Adipocyte (in vitro differentiated cells): ENCODE measurements at regions not wholly inside any gene's neighbourhood (a gene's known extent, or its start where the extent isn't known, plus 50 kb on each side); places are given as distances from the start of the nearest gene placed in this dataset.
A peak's percentile ranks its signal among the peaks of the same experiment; 100 is the strongest.

Experiments
- DNase-seq: peaks from one replicate; pipeline ENCODE4 v3.0.0-alpha.2; 2015; ENCODE audit warnings: low read depth
- H3K27me3 ChIP-seq: replicated peaks from 2 replicates; pipeline ENCODE4 v1.7.0; 2013; ENCODE audit warnings: mild to moderate bottlenecking, low read length, moderate library complexity; ENCODE audit not compliant: control insufficient read depth, insufficient read depth
- H3K36me3 ChIP-seq: 2 replicates; pipeline ENCODE4 v1.7.0; 2013; ENCODE audit warnings: low read length, mild to moderate bottlenecking, moderate library complexity; ENCODE audit not compliant: control insufficient read depth, insufficient read depth, severe bottlenecking
- H3K4me1 ChIP-seq: 2 replicates; pipeline ENCODE4 v1.7.0; 2013; ENCODE audit warnings: mild to moderate bottlenecking, low read length, moderate library complexity; ENCODE audit not compliant: control insufficient read depth, insufficient read depth
- H3K4me3 ChIP-seq: 2 replicates; pipeline ENCODE4 v1.7.0; 2013; ENCODE audit warnings: mild to moderate bottlenecking, low read length, moderate library complexity
- H3K9ac ChIP-seq: 2 replicates; pipeline ENCODE4 v1.7.0; 2013; ENCODE audit warnings: mild to moderate bottlenecking, low read length, moderate library complexity
- H3K9me3 ChIP-seq: 2 replicates; pipeline ENCODE4 v1.7.0; 2013; ENCODE audit warnings: mild to moderate bottlenecking, low read length, moderate library complexity; ENCODE audit not compliant: control insufficient read depth

DNA sequence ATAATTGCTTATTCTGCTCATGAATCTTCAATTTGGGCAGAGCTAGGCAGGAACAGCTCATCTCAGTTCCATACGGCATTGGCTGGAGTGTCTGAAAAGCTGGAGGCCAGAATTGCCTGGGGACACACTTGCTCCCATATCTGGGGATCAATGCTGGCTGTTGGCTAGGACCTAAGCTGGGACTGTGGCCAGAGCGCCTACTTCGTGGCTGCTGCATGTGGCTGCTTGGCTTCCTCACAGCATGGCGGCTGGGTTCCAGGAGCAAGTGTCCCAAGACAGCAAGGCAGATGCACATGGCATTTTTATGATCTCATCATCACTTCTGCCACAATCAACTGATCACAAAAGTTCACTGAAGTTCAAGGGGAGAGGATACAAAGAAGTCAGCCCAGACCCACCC lies 200.2 kb downstream of the TTC8 start:
- Histone ChIP-seq H3K9ac (no peak overlapping the region), H3K9me3 (peaks cover 9% of the 10 kb centered on the region), H3K27me3 (peaks cover 19% of the 10 kb centered on the region), H3K36me3 (no peaks in the 10 kb centered on the region), H3K4me1 (peaks cover 16% of the 10 kb centered on the region), H3K4me3 (no peak overlapping the region)
- no peak for DNase-seq

DNA sequence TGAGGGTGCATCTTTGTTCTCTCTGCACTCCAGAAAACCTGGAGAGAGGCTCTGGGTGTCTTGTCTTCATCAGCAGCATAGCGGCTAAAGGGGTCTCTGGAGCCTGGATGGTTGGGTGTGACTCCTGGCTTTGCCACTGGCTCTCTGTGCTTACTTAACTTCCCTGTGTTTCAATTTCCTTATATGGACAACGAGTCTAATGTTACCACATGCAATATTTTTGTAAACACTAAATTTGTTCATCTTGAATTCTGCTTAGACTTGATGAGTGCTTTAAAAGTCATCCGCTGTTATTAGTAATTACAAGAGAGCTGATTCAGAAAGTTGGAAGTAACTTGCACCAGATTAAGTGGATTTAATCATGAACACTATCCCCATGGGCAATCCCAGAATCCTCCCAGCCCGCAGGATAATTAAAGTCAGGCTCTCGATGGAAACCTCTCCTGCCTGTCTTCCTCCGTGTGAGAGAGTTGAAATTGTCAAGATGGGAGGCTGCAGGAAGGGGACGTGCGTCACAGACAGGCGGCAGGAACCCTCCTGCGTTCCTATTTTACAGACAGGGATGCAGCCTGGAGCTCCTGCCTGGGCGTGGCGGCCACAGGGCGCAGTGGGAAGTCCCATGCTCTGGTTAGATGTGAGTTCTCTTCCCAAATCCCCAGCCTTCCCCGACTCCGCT lies 201.2 kb downstream of the TTC8 start:
- peak; percentile 61 for DNase-seq
- Histone ChIP-seq H3K9ac (peak overlapping the region; percentile 73), H3K9me3 (peaks cover 9% of the 10 kb centered on the region), H3K4me3 (peak overlapping the region; percentile 64), H3K27me3 (peaks cover 27% of the 10 kb centered on the region), H3K36me3 (no peaks in the 10 kb centered on the region), H3K4me1 (peaks cover 16% of the 10 kb centered on the region)

DNA sequence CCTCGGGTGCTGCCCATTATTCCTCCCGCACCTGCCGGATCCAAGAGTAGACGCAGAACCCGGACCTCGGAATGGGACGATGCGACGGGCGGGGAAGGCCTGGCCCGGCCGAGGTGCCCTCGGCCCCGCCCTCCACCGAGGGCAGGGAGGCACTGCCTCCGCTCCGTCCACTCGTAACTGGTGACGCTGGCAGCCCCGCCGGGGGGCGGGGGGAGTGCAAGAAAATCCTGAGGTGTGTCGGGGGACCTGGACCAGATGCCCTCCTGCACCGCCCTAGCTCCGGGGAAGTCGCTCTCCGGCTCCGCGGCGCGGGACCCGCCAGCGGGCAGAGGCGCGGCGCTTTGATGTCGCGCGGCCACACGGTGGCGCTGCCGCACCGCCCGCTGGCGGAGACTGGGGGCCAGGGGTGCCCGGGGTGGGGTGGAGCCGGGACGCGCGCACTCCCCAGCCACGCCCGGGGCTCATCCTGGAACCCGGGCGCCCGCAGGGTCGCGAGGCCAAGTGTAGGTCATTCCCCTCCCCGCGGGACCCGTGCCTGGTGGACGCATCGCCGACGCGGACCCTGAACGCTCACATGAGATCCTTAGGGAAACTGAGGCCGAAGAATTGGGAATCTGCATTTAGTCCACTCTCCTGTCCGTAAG lies 202.8 kb downstream of the TTC8 start:
- peak; percentile 81 for DNase-seq
- Histone ChIP-seq H3K4me3 (peak overlapping the region; percentile 82), H3K27me3 (peaks cover 27% of the 10 kb centered on the region), H3K36me3 (no peaks in the 10 kb centered on the region), H3K4me1 (peaks cover 16% of the 10 kb centered on the region), H3K9ac (peak overlapping the region; percentile 71), H3K9me3 (peaks cover 9% of the 10 kb centered on the region)

DNA sequence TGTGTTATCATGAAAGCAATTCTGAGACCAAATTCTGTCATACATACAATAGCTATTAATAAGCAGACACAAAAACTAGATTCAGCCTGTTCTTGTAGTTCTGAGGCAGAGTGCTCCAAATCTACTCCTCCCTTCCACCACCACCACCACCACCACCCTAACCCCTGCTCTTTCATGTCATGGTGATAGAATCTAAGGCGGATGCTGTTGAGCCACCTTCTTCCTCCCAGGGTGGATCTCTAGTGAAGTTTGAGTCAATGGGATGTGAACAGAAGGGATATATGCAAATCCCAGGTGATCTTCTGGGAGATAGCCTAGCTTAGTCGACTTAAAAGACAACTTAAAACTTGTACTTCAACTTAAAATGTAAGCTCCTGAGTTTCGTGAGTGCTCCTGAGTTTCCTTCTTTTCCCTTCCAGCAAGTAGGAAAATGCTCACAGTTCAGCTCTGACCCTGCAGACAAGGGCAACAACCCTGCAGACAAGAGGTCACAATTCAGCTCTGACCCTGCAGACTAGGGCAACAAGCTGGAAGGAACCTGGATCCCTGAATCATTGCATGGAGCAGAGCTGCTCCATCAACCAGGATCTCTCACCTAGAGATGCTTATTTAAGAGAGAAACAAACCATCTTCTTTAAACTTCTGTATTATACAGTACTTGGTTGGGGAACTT lies 204.1 kb downstream of the TTC8 start:
- Histone ChIP-seq H3K36me3 (no peaks in the 10 kb centered on the region), H3K9ac (no peak overlapping the region), H3K4me1 (peaks cover 16% of the 10 kb centered on the region), H3K27me3 (peaks cover 27% of the 10 kb centered on the region), H3K9me3 (peaks cover 9% of the 10 kb centered on the region), H3K4me3 (no peak overlapping the region)
- DNase-seq = no peak

DNA sequence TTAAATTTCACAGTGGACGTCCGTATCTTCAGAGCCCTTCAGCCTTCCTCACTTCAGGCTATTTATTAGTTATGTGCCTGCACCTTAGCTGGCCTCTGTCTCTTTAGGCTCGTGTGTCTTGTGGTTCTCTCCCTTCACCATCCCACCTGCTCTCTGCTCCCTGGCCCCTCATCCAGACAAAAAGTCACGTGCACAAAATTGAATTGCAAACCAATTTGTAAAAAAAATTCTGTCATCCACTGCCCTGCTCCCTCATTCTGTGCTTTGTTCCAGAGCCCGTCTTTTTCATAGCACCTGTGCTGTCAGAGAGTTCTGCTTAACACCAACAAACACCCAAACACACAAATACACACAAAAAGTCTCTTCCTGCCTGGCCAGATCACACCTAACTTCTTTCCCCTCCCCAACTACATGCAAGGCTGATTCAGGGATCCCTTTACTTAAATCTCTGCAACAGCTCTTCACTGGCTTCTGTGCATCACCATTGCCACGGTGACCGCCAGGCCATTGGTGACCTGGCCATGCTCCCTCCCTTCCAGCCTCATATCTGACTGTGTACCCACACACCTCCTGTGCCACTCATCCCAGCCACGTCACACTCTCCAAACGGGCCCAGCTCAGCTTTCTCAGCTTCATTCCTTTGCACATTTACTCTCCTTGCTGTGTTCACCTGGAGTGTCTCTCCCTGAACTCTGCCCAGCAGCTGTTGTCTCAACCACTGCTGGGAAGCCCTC lies 205.7 kb downstream of the TTC8 start:
- no peak overlapping the region for H3K9ac ChIP-seq
- no peaks in the 10 kb centered on the region for H3K36me3 ChIP-seq
- no peak overlapping the region for H3K4me3 ChIP-seq
- peaks cover 13% of the 10 kb centered on the region for H3K4me1 ChIP-seq
- DNase-seq = no peak
- peaks cover 9% of the 10 kb centered on the region for H3K9me3 ChIP-seq
- H3K27me3 ChIP-seq = peaks cover 30% of the 10 kb centered on the region

DNA sequence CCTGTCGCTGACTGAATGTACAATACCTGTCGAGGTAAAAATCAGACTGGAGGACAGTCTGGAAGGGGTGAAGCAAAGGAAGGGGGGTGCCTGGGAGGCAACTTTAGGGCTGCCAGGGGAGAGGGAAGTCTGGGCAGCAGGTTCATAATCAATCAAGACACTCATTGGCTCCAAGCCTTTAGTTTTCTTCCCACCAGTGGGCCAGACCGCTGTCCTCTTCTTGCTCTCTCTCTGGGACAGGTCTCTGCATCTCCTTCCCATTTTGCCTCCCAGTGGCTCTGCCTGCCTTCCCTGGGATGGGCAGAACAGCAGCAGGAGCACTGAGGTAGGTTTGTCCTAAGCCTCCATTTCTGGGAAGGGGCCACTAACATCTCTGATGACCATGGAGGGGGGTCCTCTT lies 206.5 kb downstream of the TTC8 start:
- Histone ChIP-seq H3K27me3 (peaks cover 37% of the 10 kb centered on the region), H3K9ac (no peak overlapping the region), H3K9me3 (peaks cover 9% of the 10 kb centered on the region), H3K36me3 (no peaks in the 10 kb centered on the region), H3K4me3 (no peak overlapping the region), H3K4me1 (peaks cover 6% of the 10 kb centered on the region)
- DNase-seq = no peak

DNA sequence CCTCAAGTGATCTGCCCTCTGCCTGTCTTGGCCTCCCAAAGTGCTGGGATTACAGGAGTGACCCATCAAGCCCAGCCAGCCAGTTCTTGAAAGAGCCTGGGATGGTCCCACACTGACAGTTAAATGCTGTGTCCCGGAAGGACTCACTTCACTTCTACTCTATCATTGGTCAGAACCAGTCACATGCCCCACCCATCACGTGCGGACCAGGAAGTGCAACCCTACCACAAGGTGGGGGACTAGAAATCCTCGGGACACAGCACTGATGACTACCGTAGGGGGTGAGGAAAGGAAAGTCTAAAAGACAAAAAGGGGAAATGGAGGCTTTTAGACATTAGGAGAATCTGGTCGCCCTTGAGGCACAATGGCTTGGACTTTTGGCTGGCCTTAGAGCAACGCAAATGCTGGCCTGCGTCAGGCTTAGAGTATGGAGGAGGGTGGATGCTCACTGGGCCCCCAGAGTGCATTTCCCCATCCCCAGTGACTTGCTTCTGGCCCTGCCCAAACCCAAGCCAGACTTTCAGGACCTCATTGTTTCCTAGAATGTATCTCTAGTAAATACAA lies 207.7 kb downstream of the TTC8 start:
- no peak for DNase-seq
- H3K27me3 ChIP-seq = peaks cover 41% of the 10 kb centered on the region
- H3K9me3 ChIP-seq = peaks cover 9% of the 10 kb centered on the region
- no peak overlapping the region for H3K9ac ChIP-seq
- no peaks in the 10 kb centered on the region for H3K36me3 ChIP-seq
- peaks cover 4% of the 10 kb centered on the region for H3K4me1 ChIP-seq
- no peak overlapping the region for H3K4me3 ChIP-seq

DNA sequence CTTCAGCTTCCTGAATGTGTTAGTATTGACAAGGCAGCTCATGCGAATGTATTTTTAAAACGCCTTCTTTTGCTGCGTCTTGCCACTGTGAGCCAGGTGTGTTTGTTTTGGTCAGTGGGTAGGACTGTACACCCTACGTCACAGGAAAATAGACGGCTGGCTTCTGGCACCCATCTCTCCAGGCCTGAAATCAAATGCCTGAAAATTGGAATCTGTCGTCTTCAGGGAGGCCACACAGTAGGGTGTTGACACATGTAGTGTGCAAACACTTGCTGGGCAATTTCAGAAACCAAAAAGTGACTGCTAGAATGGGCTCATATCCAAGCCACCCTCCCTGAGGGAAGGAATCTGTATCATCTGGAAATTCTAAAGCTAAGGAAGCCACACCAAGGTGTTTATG lies 209.3 kb downstream of the TTC8 start:
- no peaks in the 10 kb centered on the region for H3K36me3 ChIP-seq
- H3K4me1 ChIP-seq = no peaks in the 10 kb centered on the region
- H3K27me3 ChIP-seq = peaks cover 35% of the 10 kb centered on the region
- no peak for DNase-seq
- H3K9ac ChIP-seq = no peak overlapping the region
- no peak overlapping the region for H3K4me3 ChIP-seq
- peaks cover 3% of the 10 kb centered on the region for H3K9me3 ChIP-seq

DNA sequence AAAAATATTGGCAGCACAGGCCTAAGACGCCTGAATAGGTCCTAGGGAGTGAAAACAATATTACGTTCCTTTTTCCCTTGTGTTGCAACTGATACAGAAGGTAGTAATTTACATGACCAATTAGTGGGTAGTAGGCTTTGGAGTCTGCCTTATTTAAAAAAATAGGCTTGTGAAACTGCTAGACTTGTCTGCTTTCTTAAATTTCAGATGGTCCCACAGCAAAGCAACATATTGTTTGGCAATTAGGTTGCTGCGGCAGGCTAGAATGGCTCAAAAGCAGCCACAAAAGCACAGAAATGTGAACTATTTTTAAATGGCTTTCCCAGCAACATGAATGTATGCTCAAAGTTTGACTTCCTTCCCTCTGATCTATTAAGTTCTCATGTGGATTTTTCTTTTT lies 211.9 kb downstream of the TTC8 start:
- no peak for DNase-seq
- no peaks in the 10 kb centered on the region for H3K9me3 ChIP-seq
- no peak overlapping the region for H3K9ac ChIP-seq
- no peaks in the 10 kb centered on the region for H3K36me3 ChIP-seq
- peaks cover 18% of the 10 kb centered on the region for H3K27me3 ChIP-seq
- H3K4me1 ChIP-seq = peaks cover 10% of the 10 kb centered on the region
- no peak overlapping the region for H3K4me3 ChIP-seq

DNA sequence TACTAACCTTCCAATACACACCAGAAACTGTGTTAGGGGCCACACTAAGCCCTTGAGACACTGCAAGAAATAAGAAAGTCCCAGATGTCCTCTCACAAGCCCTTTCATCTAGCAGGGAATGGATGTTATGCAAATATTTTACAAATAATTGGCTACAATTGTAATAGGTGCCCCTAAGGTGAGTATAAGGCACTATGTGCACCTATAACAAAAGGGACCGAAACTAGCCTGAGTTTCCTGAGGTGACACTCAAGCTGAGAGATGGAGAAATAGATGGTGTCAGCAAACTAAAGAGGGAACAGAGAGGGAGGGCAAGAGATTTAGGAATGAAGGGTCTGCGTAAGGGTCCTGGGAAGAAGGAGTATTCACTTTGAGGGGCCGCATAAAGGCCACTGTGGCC lies 212.6 kb downstream of the TTC8 start:
- peaks cover 18% of the 10 kb centered on the region for H3K27me3 ChIP-seq
- H3K9ac ChIP-seq = no peak overlapping the region
- DNase-seq = no peak
- no peak overlapping the region for H3K4me3 ChIP-seq
- H3K4me1 ChIP-seq = peaks cover 15% of the 10 kb centered on the region
- H3K9me3 ChIP-seq = no peaks in the 10 kb centered on the region
- no peaks in the 10 kb centered on the region for H3K36me3 ChIP-seq

DNA sequence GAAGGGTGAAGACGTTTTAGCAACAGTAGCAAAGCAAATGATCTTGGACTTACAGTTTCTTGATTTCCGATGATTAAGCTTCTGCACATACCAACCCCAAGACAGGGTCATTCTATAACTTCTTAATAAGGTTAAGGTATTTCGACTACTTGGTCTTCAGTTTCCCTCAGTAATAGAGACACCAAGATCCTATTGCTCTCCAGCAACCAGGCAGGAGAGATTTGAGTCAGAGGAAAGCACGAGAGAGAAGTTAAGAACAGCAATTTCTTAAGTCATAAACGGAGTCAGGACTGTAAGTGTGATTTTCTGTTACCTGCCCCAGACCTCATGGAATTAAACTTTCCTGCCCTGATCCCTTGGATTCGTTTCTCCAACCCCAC lies 215.6 kb downstream of the TTC8 start:
- Histone ChIP-seq H3K36me3 (no peaks in the 10 kb centered on the region), H3K9me3 (peaks cover 6% of the 10 kb centered on the region), H3K9ac (peak overlapping the region; percentile 60), H3K27me3 (peaks cover 16% of the 10 kb centered on the region), H3K4me3 (peak overlapping the region; percentile 71), H3K4me1 (peaks cover 15% of the 10 kb centered on the region)
- no peak for DNase-seq
